ENCODE measurements at regions not wholly inside any gene's neighbourhood (a gene's known extent, or its start where the extent isn't known, plus 50 kb on each side); places are given as distances from the start of the nearest gene placed in this dataset.

DNA sequence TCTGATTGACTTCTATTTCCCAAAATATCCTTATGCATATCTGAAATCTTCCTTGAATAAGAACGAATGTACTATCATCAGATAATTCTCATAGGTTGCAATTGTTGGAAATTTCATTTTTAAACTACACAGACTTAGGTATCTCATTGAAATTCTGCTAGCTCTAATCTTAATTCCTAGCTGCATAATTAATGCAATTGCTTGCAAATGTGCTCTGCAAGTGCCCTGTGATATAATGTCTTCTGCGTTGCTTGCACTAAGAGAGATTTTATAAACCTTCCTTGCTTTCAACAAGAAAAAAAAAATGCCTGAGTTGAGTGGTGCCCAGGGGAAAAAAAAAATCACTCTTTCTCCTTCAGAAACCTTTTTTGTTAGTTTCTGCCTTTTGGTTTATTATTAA lies 354.9 kb downstream of the TFAP2A start:
- Histone ChIP-seq H2BK20ac (ENCODE audit: low read depth, low read length, poor library complexity, severe bottlenecking) (no peak overlapping the region), H4K91ac (ENCODE audit: insufficient read length, low read depth, low read length) (no peak overlapping the region), H2AFZ (ENCODE audit: low read length) (no peak overlapping the region), H4K8ac (replicated peaks; ENCODE audit: insufficient read length, low read depth, low read length) (no peak overlapping the region), H3K79me1 (ENCODE audit: insufficient read depth, low read depth, low read length, poor library complexity, severe bottlenecking) (no peaks in the 10 kb centered on the region), H3K56ac (ENCODE audit: insufficient read length, low read depth, low read length) (no peak overlapping the region), H3T11ph (ENCODE audit: low read length) (no peak overlapping the region), H3K4me1 (ENCODE audit: insufficient read depth, low read length) (no peaks in the 10 kb centered on the region; the same call in 1 of the 2 replicates), H4K5ac (ENCODE audit: insufficient read length, low read depth, low read length) (no peak overlapping the region), H2BK15ac (ENCODE audit: low read depth, low read length) (no peak overlapping the region), H3K27me3 (ENCODE audit: insufficient read depth, low read length) (no peaks in the 10 kb centered on the region), H3K14ac (ENCODE audit: insufficient read depth, low read length) (no peak overlapping the region), H3K18ac (ENCODE audit: insufficient read length, low read depth, low read length) (no peak overlapping the region), H3K4me2 (ENCODE audit: insufficient read depth, insufficient read length, low read length) (no peak overlapping the region), H3K23me2 (ENCODE audit: insufficient read length, low read depth, low read length, poor library complexity, severe bottlenecking) (no peaks in the 10 kb centered on the region), H3K9ac (ENCODE audit: extremely low read depth, insufficient read length, low read length) (no peak overlapping the region), H3K23ac (ENCODE audit: insufficient read length, low read depth, low read length) (no peak overlapping the region), H3K9me3 (ENCODE audit: control insufficient read depth, low read depth, low read length) (no peaks in the 10 kb centered on the region), H3K4ac (ENCODE audit: low read depth, low read length) (no peak overlapping the region), H2BK5ac (ENCODE audit: insufficient read length, low read length) (no peak overlapping the region), H2BK12ac (ENCODE audit: insufficient read length, low read depth, low read length) (no peak overlapping the region), H3K79me2 (ENCODE audit: insufficient read depth, low read length) (no peaks in the 10 kb centered on the region), H2AK5ac (ENCODE audit: insufficient read length, low read length) (no peak overlapping the region), H3K27ac (ENCODE audit: insufficient read length, low read depth, low read length) (no peak overlapping the region), H4K20me1 (ENCODE audit: control insufficient read depth, insufficient read depth, insufficient read length) (no peaks in the 10 kb centered on the region), H2BK120ac (ENCODE audit: low read depth, low read length, poor library complexity, severe bottlenecking) (no peak overlapping the region)
- DNase-seq = no peak
- Mint-ChIP-seq H3K27me3 (ENCODE audit: low read depth) (no peaks in the 10 kb centered on the region), H3K36me3 (ENCODE audit: insufficient read depth in 1 of 3, low read depth in 3 of 3) (no peaks in the 10 kb centered on the region), H3K9me3 (no peaks in the 10 kb centered on the region; a peak in 1 of 5 replicates), H3K4me3 (no peak overlapping the region), H3K4me1 (peaks cover 23 to 36% of the 10 kb centered on the region in 2 experiments), H3K27ac (no peak overlapping the region)
- TF ChIP-seq, protein P1, sequence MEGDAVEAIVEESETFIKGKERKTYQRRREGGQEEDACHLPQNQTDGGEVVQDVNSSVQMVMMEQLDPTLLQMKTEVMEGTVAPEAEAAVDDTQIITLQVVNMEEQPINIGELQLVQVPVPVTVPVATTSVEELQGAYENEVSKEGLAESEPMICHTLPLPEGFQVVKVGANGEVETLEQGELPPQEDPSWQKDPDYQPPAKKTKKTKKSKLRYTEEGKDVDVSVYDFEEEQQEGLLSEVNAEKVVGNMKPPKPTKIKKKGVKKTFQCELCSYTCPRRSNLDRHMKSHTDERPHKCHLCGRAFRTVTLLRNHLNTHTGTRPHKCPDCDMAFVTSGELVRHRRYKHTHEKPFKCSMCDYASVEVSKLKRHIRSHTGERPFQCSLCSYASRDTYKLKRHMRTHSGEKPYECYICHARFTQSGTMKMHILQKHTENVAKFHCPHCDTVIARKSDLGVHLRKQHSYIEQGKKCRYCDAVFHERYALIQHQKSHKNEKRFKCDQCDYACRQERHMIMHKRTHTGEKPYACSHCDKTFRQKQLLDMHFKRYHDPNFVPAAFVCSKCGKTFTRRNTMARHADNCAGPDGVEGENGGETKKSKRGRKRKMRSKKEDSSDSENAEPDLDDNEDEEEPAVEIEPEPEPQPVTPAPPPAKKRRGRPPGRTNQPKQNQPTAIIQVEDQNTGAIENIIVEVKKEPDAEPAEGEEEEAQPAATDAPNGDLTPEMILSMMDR (conservative IDR thresholded peaks at IDR 0.05) = no peak
- no CpG with 5 or more reads among the region's 2 CpGs for whole genome bisulfite sequencing (ENCODE audit: extremely low coverage, insufficient read length, low lambda C conversion rate)

Data from H9 (cell line).